Stimulated activated naive CD8-positive, alpha-beta T cell treated with anti-CD3 and anti-CD28 coated beads, Interleukin-15, Interleukin-2, amounts not matched to agents 100 U/mL and 50 U/mL, for 24 hours (primary cell): ENCODE measurements at regions not wholly inside any gene's neighbourhood (a gene's known extent, or its start where the extent isn't known, plus 50 kb on each side); places are given as distances from the start of the nearest gene placed in this dataset.

ENCODE experiments used
- ATAC-seq: fragments of 150-1000 bp; cut with Tn5 transposase; one replicate; pipeline ENCODE4 v1.10.0; 2021
- DNase-seq: peaks from one replicate; pipeline ENCODE4 v3.0.0; 2021

- ATAC-seq (no peak), DNase-seq (no peak)
These were observed 211.3 kb upstream of the DPP6 start for GRCh38 chr7:153840861-153841260.

GRCh38 chr7:153847828-153848227 lies 204.4 kb upstream of the DPP6 start:
- DNase-seq (no peak), ATAC-seq (no peak)

GRCh38 chr7:153852261-153852660 lies 199.9 kb upstream of the DPP6 start:
- no peak for ATAC-seq
- no peak for DNase-seq

GRCh38 chr7:153858355-153858754 lies 193.8 kb upstream of the DPP6 start:
- no peak for ATAC-seq
- no peak for DNase-seq

- ATAC-seq (no peak), DNase-seq (no peak)
These were observed 193.0 kb upstream of the DPP6 start for GRCh38 chr7:153859239-153859638.

GRCh38 chr7:153886506-153887441 lies 165.4 kb upstream of the DPP6 start:
- ATAC-seq = no peak
- no peak for DNase-seq

GRCh38 chr7:153887749-153888569 lies 164.2 kb upstream of the DPP6 start:
- ATAC-seq = no peak

GRCh38 chr7:153891990-153892389 lies 160.2 kb upstream of the DPP6 start:
- ATAC-seq (no peak), DNase-seq (no peak)

More at GRCh38 chr7:153887749-153888569, 164.2 kb upstream of the DPP6 start:
- no peak for DNase-seq

- DNase-seq = no peak
- ATAC-seq = no peak
These were observed 149.3 kb upstream of the DPP6 start for GRCh38 chr7:153902862-153903261.

GRCh38 chr7:153912211-153912610 lies 140.0 kb upstream of the DPP6 start:
- ATAC-seq (no peak), DNase-seq (no peak)

- ATAC-seq = no peak
- no peak for DNase-seq
These were observed 132.1 kb upstream of the DPP6 start for GRCh38 chr7:153920126-153920525.

GRCh38 chr7:153920897-153921296 lies 131.3 kb upstream of the DPP6 start:
- ATAC-seq = no peak
- no peak for DNase-seq

- no peak for ATAC-seq
These were observed 130.8 kb upstream of the DPP6 start for GRCh38 chr7:153921408-153921807.

GRCh38 chr7:153930696-153931095 lies 121.5 kb upstream of the DPP6 start:
- DNase-seq (no peak), ATAC-seq (no peak)

More at GRCh38 chr7:153921408-153921807, 130.8 kb upstream of the DPP6 start:
- no peak for DNase-seq

- DNase-seq (no peak), ATAC-seq (no peak)
These were observed 118.2 kb upstream of the DPP6 start for GRCh38 chr7:153934048-153934447.

- ATAC-seq (no peak), DNase-seq (no peak)
These were observed 117.6 kb upstream of the DPP6 start for GRCh38 chr7:153934629-153935028.

- ATAC-seq (no peak), DNase-seq (no peak)
These were observed 117.1 kb upstream of the DPP6 start for GRCh38 chr7:153935095-153935494.

- DNase-seq (no peak), ATAC-seq (no peak)
These were observed 113.7 kb upstream of the DPP6 start for GRCh38 chr7:153938451-153938850.

- DNase-seq (no peak), ATAC-seq (no peak)
These were observed 113.0 kb upstream of the DPP6 start for GRCh38 chr7:153939177-153939576.

GRCh38 chr7:153939654-153940053 lies 112.5 kb upstream of the DPP6 start:
- ATAC-seq (no peak), DNase-seq (no peak)

GRCh38 chr7:153941061-153941460 lies 111.1 kb upstream of the DPP6 start:
- DNase-seq (no peak), ATAC-seq (no peak)

- ATAC-seq (no peak), DNase-seq (no peak)
These were observed 110.2 kb upstream of the DPP6 start for GRCh38 chr7:153942036-153942435.

- no peak for DNase-seq
- ATAC-seq = no peak
These were observed 108.7 kb upstream of the DPP6 start for GRCh38 chr7:153943457-153943856.
